Body of pancreas (tissue), 4 donors: ENCODE measurements at regions not wholly inside any gene's neighbourhood (a gene's known extent, or its start where the extent isn't known, plus 50 kb on each side); places are given as distances from the start of the nearest gene placed in this dataset.

Experiments used
- ATAC-seq: fragments of 150-250 bp; one replicate; pipeline ENCODE4 v1.9.1; 2016
- DNase-seq, 4 donors: peaks; one replicate each; pipeline ENCODE4 v3.0.0-alpha.2; 2019
- H3K27ac ChIP-seq, 4 donors: fragments of 200-600 bp; sonication (generic); 1 replicate in 3 of 4; 2 replicates in 1 of 4; pipeline versions ENCODE4 v1.5.1 to v1.6.1; 2016 to 2019; ENCODE audit warnings: mild to moderate bottlenecking in 1 of 4, mixed read lengths in 1 of 4, moderate library complexity in 1 of 4
- H3K27me3 ChIP-seq, 2 donors: fragments of 200-600 bp; sonication (generic); one replicate each; pipeline ENCODE4 v1.6.0; 2016; ENCODE audit warnings: mild to moderate bottlenecking in 1 of 2
- H3K36me3 ChIP-seq, 2 donors: fragments of 200-600 bp; sonication (generic); replicated peaks in 1 of 2; 2 replicates each; pipeline ENCODE4 v1.5.1; 2016; ENCODE audit warnings: low read depth in 2 of 2; ENCODE audit not compliant: insufficient read depth in 1 of 2
- H3K4me1 ChIP-seq: fragments of 200-600 bp; sonication (generic); one replicate; pipeline ENCODE4 v1.6.0; 2016
- H3K4me3 ChIP-seq, 2 donors: fragments of 200-600 bp; sonication (generic); 1 replicate in 1 of 2; 2 replicates in 1 of 2; pipeline ENCODE4 v1.5.1; 2016 to 2019
- H3K9me3 ChIP-seq, 3 donors: fragments of 200-600 bp; sonication (generic); 1 replicate in 2 of 3; 2 replicates in 1 of 3; pipeline ENCODE4 v1.5.1; 2016
- CTCF ChIP-seq, 7 experiments: fragments of 450-650 bp in 4 of 7; fragments of 200-600 bp in 3 of 7; sonication (generic) in 3 of 7; IDR thresholded peaks; one replicate each; pipeline ENCODE4 v1.5.1; 2016 to 2019; ENCODE audit warnings: antibody characterized with exemption in 7 of 7
- POLR2A ChIP-seq, 3 donors: fragments of 450-650 bp; IDR thresholded peaks; one replicate each; pipeline ENCODE4 v1.6.1; 2016; ENCODE audit warnings: antibody characterized with exemption in 3 of 3, mild to moderate bottlenecking in 2 of 3
- WGBS, 2 donors: methylation state at CpG; one replicate each; pipeline ENCODE4 v1.1.5; 2017; 5-methylcytosine and 5-hydroxymethylcytosine counted together
- intact Hi-C: fragments of 100-400 bp; cut with DNase I; formaldehyde crosslinking; loops from one replicate; pipeline ENCODE4 v1.15.1; 2023

- H3K36me3 ChIP-seq: no peaks in the 10 kb centered on the region
- intact Hi-C loops: no loop called here
- TF ChIP-seq CTCF (IDR thresholded peaks at IDR 0.05) (no peak), POLR2A (IDR thresholded peaks at IDR 0.05) (no peak)
- no peaks in the 10 kb centered on the region for H3K4me1 ChIP-seq
- no peak overlapping the region for H3K27ac ChIP-seq
- no peaks in the 10 kb centered on the region for H3K27me3 ChIP-seq
- no peak overlapping the region for H3K4me3 ChIP-seq
- no peaks in the 10 kb centered on the region for H3K9me3 ChIP-seq
- no peak for ATAC-seq
- no peak for DNase-seq
Observed at GRCh38 chr12:74728006-74728405, 190.4 kb downstream of the ATXN7L3B start.

- Histone ChIP-seq H3K9me3 (no peaks in the 10 kb centered on the region), H3K4me1 (no peaks in the 10 kb centered on the region), H3K4me3 (no peak overlapping the region), H3K36me3 (no peaks in the 10 kb centered on the region), H3K27ac (no peak overlapping the region), H3K27me3 (no peaks in the 10 kb centered on the region)
- TF ChIP-seq POLR2A (IDR thresholded peaks at IDR 0.05) (no peak), CTCF (IDR thresholded peaks at IDR 0.05) (no peak)
- 25 to 27% methylated on average over 5 of the region's 5 CpGs for WGBS, 2 donors
- intact Hi-C loops: no loop called here
- ATAC-seq: no peak
- no peak for DNase-seq
Observed at GRCh38 chr12:74732164-74732784, 194.6 kb downstream of the ATXN7L3B start.

- TF ChIP-seq POLR2A (IDR thresholded peaks at IDR 0.05) (no peak), CTCF (IDR thresholded peaks at IDR 0.05) (no peak)
- H3K4me3 ChIP-seq: no peak overlapping the region
- H3K27ac ChIP-seq: no peak overlapping the region
- DNase-seq: no peak
- 39 to 73% methylated on average over 5 of the region's 5 CpGs for WGBS, 2 donors
- no peaks in the 10 kb centered on the region for H3K36me3 ChIP-seq
- H3K27me3 ChIP-seq: no peaks in the 10 kb centered on the region
- intact Hi-C loops: no loop called here
- H3K9me3 ChIP-seq: no peaks in the 10 kb centered on the region
- H3K4me1 ChIP-seq: no peaks in the 10 kb centered on the region
- ATAC-seq: no peak
Observed at GRCh38 chr12:74732826-74733225, 195.2 kb downstream of the ATXN7L3B start.

- no peaks in the 10 kb centered on the region for H3K4me1 ChIP-seq
- no peak for ATAC-seq
- no peaks in the 10 kb centered on the region for H3K9me3 ChIP-seq
- peak in 2 of 4 donors; percentile 9 to 19 for DNase-seq
- intact Hi-C loops: no loop called here
- no peaks in the 10 kb centered on the region for H3K27me3 ChIP-seq
- H3K27ac ChIP-seq: no peak overlapping the region
- no peak overlapping the region for H3K4me3 ChIP-seq
- no peak for TF ChIP-seq CTCF (IDR thresholded peaks at IDR 0.05)
- TF ChIP-seq POLR2A (IDR thresholded peaks at IDR 0.05): no peak
- H3K36me3 ChIP-seq: no peaks in the 10 kb centered on the region
- WGBS, 2 donors: 62 to 66% methylated on average over 4 of the region's 4 CpGs
Observed at GRCh38 chr12:74741112-74741511, 203.5 kb downstream of the ATXN7L3B start.

GRCh38 chr12:74747305-74747704 lies 209.7 kb downstream of the ATXN7L3B start:
- no peak for ATAC-seq
- no peaks in the 10 kb centered on the region for H3K36me3 ChIP-seq
- no peaks in the 10 kb centered on the region for H3K4me1 ChIP-seq
- peak in 2 of 7 experiments; percentile 19 to 28 for TF ChIP-seq CTCF (IDR thresholded peaks at IDR 0.05)
- TF ChIP-seq POLR2A (IDR thresholded peaks at IDR 0.05): no peak
- no peak overlapping the region for H3K4me3 ChIP-seq
- no peak for DNase-seq
- no peaks in the 10 kb centered on the region for H3K9me3 ChIP-seq
- H3K27ac ChIP-seq: no peak overlapping the region
- H3K27me3 ChIP-seq: no peaks in the 10 kb centered on the region
- intact Hi-C loops: no loop called here
